A673 (cell line): ENCODE measurements at regions not wholly inside any gene's neighbourhood (a gene's known extent, or its start where the extent isn't known, plus 50 kb on each side); places are given as distances from the start of the nearest gene placed in this dataset.

Experiments used
- BruUV-seq: library from RNA; stranded (reverse); fragments of 400-500 nt; replicated peaks from 2 replicates; lab custom pipeline; 2021; lab: Mats Ljungman, UMichigan
- CTCF ChIA-PET: fragments of 300-600 bp; sonication (Branson Sonifier 250); formaldehyde crosslinking; loops from one replicate; lab custom pipeline; 2022; ENCODE audit warnings: antibody characterized with exemption; lab: Charles Lee
- POLR2A ChIA-PET: fragments of 300-600 bp; sonication (Branson Sonifier 250); formaldehyde crosslinking; loops from one replicate; lab custom pipeline; 2022; ENCODE audit warnings: antibody characterized with exemption; ENCODE audit not compliant: low non-redundant PET; lab: Charles Lee
- DNase-seq: peaks from one replicate; pipeline ENCODE4 v3.0.0-alpha.2; 2015; ENCODE audit warnings: low spot score
- H3K27ac ChIP-seq: fragments of 200-600 bp; sonication (generic); 2 replicates; pipeline ENCODE4 v1.5.1; 2016; ENCODE audit warnings: mixed run types, low read depth, mild to moderate bottlenecking, mixed read lengths, antibody characterized with exemption, low read length; ENCODE audit not compliant: poor library complexity, severe bottlenecking
- H3K27me3 ChIP-seq: fragments of 200-600 bp; sonication (generic); replicated peaks from 2 replicates; pipeline ENCODE4 v1.6.1; 2017; ENCODE audit warnings: mixed run types, low read depth, mild to moderate bottlenecking, mixed read lengths, antibody characterized with exemption, low read length; ENCODE audit not compliant: insufficient read depth, poor library complexity
- H3K36me3 ChIP-seq: fragments of 200-600 bp; sonication (generic); 2 replicates; pipeline ENCODE4 v1.6.1; 2016; ENCODE audit warnings: mixed run types, mild to moderate bottlenecking, mixed read lengths, antibody characterized with exemption, low read length; ENCODE audit not compliant: insufficient read depth, poor library complexity, severe bottlenecking
- H3K4me1 ChIP-seq: fragments of 200-600 bp; sonication (generic); 2 replicates; pipeline ENCODE4 v1.6.1; 2017; ENCODE audit warnings: mixed run types, mild to moderate bottlenecking, mixed read lengths, antibody characterized with exemption, low read length; ENCODE audit not compliant: insufficient read depth, poor library complexity, severe bottlenecking
- H3K4me3 ChIP-seq: fragments of 200-600 bp; sonication (generic); 2 replicates; pipeline ENCODE4 v1.5.1; 2016; ENCODE audit warnings: low read depth, mixed run types, mild to moderate bottlenecking, mixed read lengths, low read length; ENCODE audit not compliant: poor library complexity, severe bottlenecking
- H3K9me3 ChIP-seq: fragments of 200-600 bp; sonication (generic); 2 replicates; pipeline ENCODE4 v1.6.1; 2016; ENCODE audit warnings: mixed run types, low read depth, mild to moderate bottlenecking, mixed read lengths, antibody characterized with exemption, low read length; ENCODE audit not compliant: poor library complexity, severe bottlenecking
- EZH2 ChIP-seq: fragments of 200-600 bp; sonication (generic); IDR thresholded peaks from 2 replicates; pipeline ENCODE4 v1.6.1; 2017; ENCODE audit warnings: borderline replicate concordance, low read depth, mild to moderate bottlenecking, mixed read lengths, antibody characterized with exemption, low read length; ENCODE audit not compliant: poor library complexity, severe bottlenecking
- intact Hi-C: fragments of 100-400 bp; cut with micrococcal nuclease; formaldehyde crosslinking; loops from one replicate; pipeline ENCODE4 v1.10.0; 2022; ENCODE audit not compliant: unreplicated experiment
- TF ChIP-seq, protein P1 (sequence below): fragments of 300-800, 200-600 bp; sonication (generic); conservative IDR thresholded peaks from 2 replicates; pipeline ENCODE4 v1.5.1; 2017; ENCODE audit warnings: low read depth, mild to moderate bottlenecking, antibody characterized with exemption, low read length, moderate library complexity, mixed read lengths

DNA sequence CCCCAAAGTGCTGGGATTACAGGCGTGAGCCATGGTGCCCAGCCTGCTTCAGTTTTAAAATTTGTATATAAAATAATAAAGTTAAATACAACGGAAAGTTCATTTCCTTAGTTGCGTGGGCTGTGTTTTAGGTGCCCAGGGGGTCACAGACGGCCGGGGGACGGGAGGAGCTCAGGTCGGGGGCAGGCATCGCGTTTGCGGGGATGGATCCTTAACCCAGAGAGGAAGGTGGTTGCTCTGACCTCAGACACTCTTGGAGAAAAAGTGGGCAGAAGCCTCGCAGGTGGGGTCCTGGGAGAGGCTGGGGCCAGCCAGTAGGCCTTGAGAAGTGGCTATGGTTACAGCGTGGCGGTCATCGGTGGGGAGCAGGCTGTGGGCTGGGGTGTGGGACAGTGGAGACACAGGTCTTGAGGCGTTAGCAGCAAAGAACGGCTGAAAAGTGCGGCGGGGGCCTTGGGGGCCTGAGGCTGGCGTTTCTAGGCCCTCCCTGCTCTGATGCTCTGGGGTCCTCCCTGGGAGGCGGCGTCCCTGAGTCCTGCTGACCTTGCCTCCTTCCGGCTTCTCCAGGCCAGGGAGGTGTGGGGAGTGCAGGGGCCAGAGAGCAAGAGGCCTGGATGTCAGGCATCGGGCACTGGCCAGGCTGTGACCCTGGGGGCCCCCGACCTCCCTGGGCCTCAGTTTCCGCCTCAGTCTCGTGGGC lies 54.4 kb downstream of the UNCX start:
- Histone ChIP-seq H3K27ac (no peak overlapping the region), H3K4me3 (no peak overlapping the region), H3K27me3 (no peaks in the 10 kb centered on the region), H3K4me1 (peaks cover 28% of the 10 kb centered on the region), H3K9me3 (no peaks in the 10 kb centered on the region), H3K36me3 (no peaks in the 10 kb centered on the region)
- no peak for DNase-seq
- no TSS peak for BruUV-seq
- intact Hi-C loops = no loop called here
- ChIA-PET POLR2A (interaction anchor here (0.5 kb wide), 1 partner anchor 563 kb away, joined by 3 read pairs; no protein-coding TSS in a partner anchor), CTCF (no interaction called here)
- TF ChIP-seq, protein P1, sequence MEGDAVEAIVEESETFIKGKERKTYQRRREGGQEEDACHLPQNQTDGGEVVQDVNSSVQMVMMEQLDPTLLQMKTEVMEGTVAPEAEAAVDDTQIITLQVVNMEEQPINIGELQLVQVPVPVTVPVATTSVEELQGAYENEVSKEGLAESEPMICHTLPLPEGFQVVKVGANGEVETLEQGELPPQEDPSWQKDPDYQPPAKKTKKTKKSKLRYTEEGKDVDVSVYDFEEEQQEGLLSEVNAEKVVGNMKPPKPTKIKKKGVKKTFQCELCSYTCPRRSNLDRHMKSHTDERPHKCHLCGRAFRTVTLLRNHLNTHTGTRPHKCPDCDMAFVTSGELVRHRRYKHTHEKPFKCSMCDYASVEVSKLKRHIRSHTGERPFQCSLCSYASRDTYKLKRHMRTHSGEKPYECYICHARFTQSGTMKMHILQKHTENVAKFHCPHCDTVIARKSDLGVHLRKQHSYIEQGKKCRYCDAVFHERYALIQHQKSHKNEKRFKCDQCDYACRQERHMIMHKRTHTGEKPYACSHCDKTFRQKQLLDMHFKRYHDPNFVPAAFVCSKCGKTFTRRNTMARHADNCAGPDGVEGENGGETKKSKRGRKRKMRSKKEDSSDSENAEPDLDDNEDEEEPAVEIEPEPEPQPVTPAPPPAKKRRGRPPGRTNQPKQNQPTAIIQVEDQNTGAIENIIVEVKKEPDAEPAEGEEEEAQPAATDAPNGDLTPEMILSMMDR = no peak
- TF ChIP-seq EZH2 = no peak

DNA sequence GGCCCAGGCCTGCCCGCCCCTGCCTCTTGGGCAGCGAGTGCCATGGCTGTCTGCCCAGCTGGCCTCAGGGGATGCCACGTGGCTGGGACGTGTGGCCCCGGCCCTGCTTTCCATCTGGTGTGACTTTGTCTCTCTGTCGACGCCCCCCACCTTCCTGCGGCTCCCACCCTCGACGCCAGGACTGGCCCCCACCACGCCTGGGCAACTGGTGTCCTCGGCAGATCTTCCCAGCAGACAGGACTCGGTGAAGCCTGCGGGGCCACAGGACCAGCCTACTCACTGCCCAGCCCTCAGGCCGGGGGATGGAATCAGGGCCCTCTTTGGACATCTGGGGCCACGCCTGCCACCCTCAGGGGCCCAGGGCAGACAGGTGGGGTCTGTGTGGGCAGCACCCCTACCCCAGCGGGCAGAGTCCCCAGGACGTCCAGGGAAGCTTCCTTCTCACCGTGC lies 55.1 kb downstream of the UNCX start:
- no peak for DNase-seq
- BruUV-seq = no TSS peak
- Histone ChIP-seq H3K36me3 (no peaks in the 10 kb centered on the region), H3K27ac (no peak overlapping the region), H3K27me3 (no peaks in the 10 kb centered on the region), H3K9me3 (no peaks in the 10 kb centered on the region), H3K4me1 (peaks cover 33% of the 10 kb centered on the region), H3K4me3 (no peak overlapping the region)
- intact Hi-C loops = no loop called here
- no peak for TF ChIP-seq EZH2
- TF ChIP-seq, protein P1 = no peak
- ChIA-PET POLR2A (no interaction called here), CTCF (interaction anchor here (0.6 kb wide), 1 partner anchor 85 kb away, joined by 3 read pairs; no protein-coding TSS in a partner anchor)

DNA sequence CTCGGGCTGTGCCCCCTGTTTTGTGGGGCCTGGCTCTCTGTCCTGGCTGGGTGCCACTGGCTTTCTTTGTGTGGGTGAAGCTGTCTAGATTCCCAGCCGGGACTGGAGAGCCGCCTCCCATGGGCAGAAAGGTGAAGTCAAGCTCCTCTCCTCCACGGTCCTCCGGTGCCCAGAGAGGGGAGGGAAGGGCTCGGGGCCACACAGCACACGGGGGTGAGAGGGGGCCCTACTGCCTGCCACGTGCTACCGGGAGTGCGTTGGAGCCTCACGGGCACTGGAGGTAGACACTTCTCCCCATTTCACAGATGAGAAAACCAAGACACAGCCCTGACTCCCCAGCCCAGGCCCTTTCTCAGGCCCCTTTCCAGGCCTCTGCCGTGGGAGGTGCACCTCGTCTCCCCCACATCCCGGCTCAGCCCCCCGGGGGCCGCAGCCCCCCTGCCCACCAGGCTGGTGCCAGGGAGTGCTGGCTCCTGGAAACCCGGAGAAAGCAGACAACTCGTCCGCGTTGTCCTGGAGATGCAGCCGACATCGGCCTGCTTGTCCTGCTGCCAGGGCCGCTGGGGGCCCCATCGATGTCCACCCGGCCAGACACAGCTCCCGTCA lies 55.8 kb downstream of the UNCX start:
- no peak overlapping the region for H3K27ac ChIP-seq
- H3K27me3 ChIP-seq = no peaks in the 10 kb centered on the region
- H3K9me3 ChIP-seq = no peaks in the 10 kb centered on the region
- no TSS peak for BruUV-seq
- no peaks in the 10 kb centered on the region for H3K36me3 ChIP-seq
- H3K4me1 ChIP-seq = peaks cover 38% of the 10 kb centered on the region
- intact Hi-C loops = no loop called here
- ChIA-PET POLR2A (no interaction called here), CTCF (interaction anchor here (0.5 to 1.2 kb wide), 2 partner anchors 80 to 124 kb away, joined by 5 to 11 read pairs; no protein-coding TSS in a partner anchor)
- no peak for DNase-seq
- no peak for TF ChIP-seq EZH2
- TF ChIP-seq, protein P1 = no peak
- no peak overlapping the region for H3K4me3 ChIP-seq
